Pons (tissue), 1 donor: ENCODE measurements at regions not wholly inside any gene's neighbourhood (a gene's known extent, or its start where the extent isn't known, plus 50 kb on each side); places are given as distances from the start of the nearest gene placed in this dataset.
"Not testable (repeated sequence)": the region's sequence is repeated elsewhere in the genome, so short reads cannot be mapped to it uniquely, and the experiment has no call there.

Experiments used
- DNase-seq: peaks from one replicate; pipeline ENCODE4 v3.0.0-alpha.2; 2016; ENCODE audit warnings: low spot score

GRCh38 chr13:52565324-52565723 lies 76.9 kb upstream of the HNRNPA1L2 start:
- DNase-seq, result not testable (repeated sequence)

GRCh38 chr13:52569904-52570602 lies 72.2 kb upstream of the HNRNPA1L2 start:
- peak; percentile 37 for DNase-seq

- not testable (repeated sequence) for DNase-seq
Measured at GRCh38 chr13:52571163-52571562, 71.1 kb upstream of the HNRNPA1L2 start.

GRCh38 chr13:52582962-52583361 lies 59.3 kb upstream of the HNRNPA1L2 start:
- not testable (repeated sequence) for DNase-seq
